GM04504 (cell line): ENCODE measurements at regions not wholly inside any gene's neighbourhood (a gene's known extent, or its start where the extent isn't known, plus 50 kb on each side); places are given as distances from the start of the nearest gene placed in this dataset.
"Not testable (repeated sequence)": the region's sequence is repeated elsewhere in the genome, so short reads cannot be mapped to it uniquely, and the experiment has no call there.

Experiments
- DNase-seq: peaks from one replicate; pipeline ENCODE4 v3.0.0-alpha.2; 2012; ENCODE audit warnings: low read depth

GRCh38 chr5:159502116-159502515 lies 171.8 kb upstream of the IL12B start:
- DNase-seq: not testable (repeated sequence)

- no peak for DNase-seq
Measured at GRCh38 chr5:159503236-159503635, 172.9 kb upstream of the IL12B start.

GRCh38 chr5:159504106-159504856 lies 174.0 kb upstream of the IL12B start:
- DNase-seq: peak; percentile 60

- DNase-seq: peak; percentile 71
Measured at GRCh38 chr5:159504857-159505304, 174.6 kb upstream of the IL12B start.

- DNase-seq: no peak
Measured at GRCh38 chr5:159507055-159507454, 176.8 kb upstream of the IL12B start.

- no peak for DNase-seq
Measured at GRCh38 chr5:159507661-159508060, 177.4 kb upstream of the IL12B start.

GRCh38 chr5:159508344-159508743 lies 178.1 kb upstream of the IL12B start:
- no peak for DNase-seq

- DNase-seq: no peak
Measured at GRCh38 chr5:159509002-159509660, 178.8 kb upstream of the IL12B start.

- DNase-seq: peak; percentile 78
Measured at GRCh38 chr5:159510282-159510681, 180.0 kb upstream of the IL12B start.

- no peak for DNase-seq
Measured at GRCh38 chr5:159511570-159511969, 181.3 kb upstream of the IL12B start.

- DNase-seq: no peak
Measured at GRCh38 chr5:159512064-159512463, 181.8 kb upstream of the IL12B start.

GRCh38 chr5:159514229-159514810 lies 184.0 kb upstream of the IL12B start:
- DNase-seq: no peak

- DNase-seq: no peak
Measured at GRCh38 chr5:159515197-159515596, 184.9 kb upstream of the IL12B start.

GRCh38 chr5:159515909-159516415 lies 185.7 kb upstream of the IL12B start:
- DNase-seq: no peak

- no peak for DNase-seq
Measured at GRCh38 chr5:159518371-159518770, 188.1 kb upstream of the IL12B start.

- DNase-seq: no peak
Measured at GRCh38 chr5:159519365-159519764, 189.1 kb upstream of the IL12B start.

- no peak for DNase-seq
Measured at GRCh38 chr5:159522841-159523240, 192.6 kb upstream of the IL12B start.

- not testable (repeated sequence) for DNase-seq
Measured at GRCh38 chr5:159524279-159524678, 194.0 kb upstream of the IL12B start.

- no peak for DNase-seq
Measured at GRCh38 chr5:159525117-159525516, 194.8 kb upstream of the IL12B start.

GRCh38 chr5:159527546-159528254 lies 197.4 kb upstream of the IL12B start:
- no peak for DNase-seq

- DNase-seq: no peak
Measured at GRCh38 chr5:159531554-159532105, 201.3 kb upstream of the IL12B start.

- no peak for DNase-seq
Measured at GRCh38 chr5:159533197-159533596, 202.9 kb upstream of the IL12B start.
